HG02678 (cell line): ENCODE measurements at regions not wholly inside any gene's neighbourhood (a gene's known extent, or its start where the extent isn't known, plus 50 kb on each side); places are given as distances from the start of the nearest gene placed in this dataset.

Experiments used
- ATAC-seq: cut with Tn5 transposase; IDR thresholded peaks from one replicate; pipeline ENCODE4 v1.9.1; 2021; ENCODE audit warnings: mild to moderate bottlenecking, moderate library complexity; ENCODE audit not compliant: unreplicated experiment

GRCh38 chr2:225156853-225157451 lies 114.7 kb upstream of the DOCK10 start:
- no peak for ATAC-seq

DNA sequence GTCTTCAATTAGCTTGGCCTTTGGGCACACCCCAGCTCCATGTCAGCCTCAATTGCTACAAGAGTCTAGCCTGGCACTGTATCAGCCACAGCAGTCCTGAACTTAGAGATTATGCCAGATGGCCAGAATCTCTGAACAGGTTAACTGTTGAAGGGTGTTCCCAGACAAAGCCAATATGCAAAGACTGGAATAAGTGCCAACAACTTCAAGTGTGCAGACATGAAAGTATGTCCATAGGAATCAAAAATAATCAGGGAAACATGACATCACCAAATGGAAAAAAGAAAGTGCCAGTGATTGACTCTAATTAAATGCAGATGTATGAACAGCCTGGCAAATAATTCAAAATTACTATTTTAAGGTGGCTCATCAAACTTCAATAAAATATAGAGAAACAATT lies 98.5 kb upstream of the DOCK10 start:
- no peak for ATAC-seq

GRCh38 chr2:225137971-225138370 lies 95.7 kb upstream of the DOCK10 start:
- ATAC-seq = no peak

DNA sequence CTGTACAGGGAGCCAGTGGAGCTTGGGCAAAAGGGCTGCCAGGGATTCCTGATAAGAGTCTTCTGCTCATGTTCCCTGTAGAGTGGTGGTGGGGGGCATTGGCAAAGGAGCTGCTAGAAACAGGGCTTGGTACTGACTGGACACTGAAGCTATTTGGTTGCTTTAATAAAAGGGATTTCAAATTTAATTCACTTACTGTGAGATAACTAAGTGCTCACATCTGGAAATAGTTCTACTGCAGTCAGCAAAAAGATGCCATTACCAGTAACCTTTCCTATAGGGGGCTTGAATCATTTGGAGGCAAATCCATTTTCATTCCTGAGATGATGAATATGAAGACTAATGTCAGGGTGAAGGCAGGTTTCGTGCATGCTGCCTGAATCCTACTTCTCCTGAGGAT lies 94.3 kb upstream of the DOCK10 start:
- no peak for ATAC-seq

DNA sequence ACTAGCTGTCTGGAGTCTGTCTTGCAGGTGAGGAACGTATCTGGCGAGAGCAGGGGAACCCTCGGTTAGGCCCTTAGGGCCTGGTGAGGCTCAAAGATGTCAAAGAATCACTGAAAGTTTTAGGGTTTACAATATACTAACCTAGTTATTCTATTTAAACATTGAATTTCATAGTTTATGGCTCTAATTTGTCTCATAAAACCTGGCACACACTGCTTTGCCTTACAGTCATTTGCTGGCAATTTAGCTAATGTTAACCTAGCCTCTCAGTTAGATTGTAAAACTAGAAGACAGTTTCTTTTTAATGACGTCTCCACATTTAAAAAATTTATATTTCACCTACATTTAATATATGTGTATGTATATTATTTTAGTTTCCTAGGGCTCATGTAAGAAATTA lies 89.6 kb upstream of the DOCK10 start:
- no peak for ATAC-seq

DNA sequence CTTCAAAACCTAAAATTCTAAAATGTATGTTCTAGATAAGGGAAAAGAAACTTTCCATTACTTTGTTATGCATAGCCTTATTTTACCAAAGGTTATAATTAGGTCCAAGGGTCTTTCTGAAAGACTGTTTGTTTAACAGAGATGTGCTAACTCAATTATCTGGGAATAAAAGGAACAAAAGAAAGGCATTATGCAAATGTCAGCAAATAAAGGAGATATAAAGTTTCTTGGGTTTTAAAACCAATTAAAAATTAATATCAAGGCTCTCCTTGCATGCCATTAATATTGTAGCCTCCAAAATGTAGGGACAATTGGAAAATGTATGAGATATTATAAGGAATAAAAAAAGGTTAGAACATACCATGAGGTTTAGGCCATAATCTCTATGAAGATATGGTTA lies 87.8 kb upstream of the DOCK10 start:
- ATAC-seq = no peak

GRCh38 chr2:225124311-225125017 lies 82.2 kb upstream of the DOCK10 start:
- ATAC-seq = no peak

DNA sequence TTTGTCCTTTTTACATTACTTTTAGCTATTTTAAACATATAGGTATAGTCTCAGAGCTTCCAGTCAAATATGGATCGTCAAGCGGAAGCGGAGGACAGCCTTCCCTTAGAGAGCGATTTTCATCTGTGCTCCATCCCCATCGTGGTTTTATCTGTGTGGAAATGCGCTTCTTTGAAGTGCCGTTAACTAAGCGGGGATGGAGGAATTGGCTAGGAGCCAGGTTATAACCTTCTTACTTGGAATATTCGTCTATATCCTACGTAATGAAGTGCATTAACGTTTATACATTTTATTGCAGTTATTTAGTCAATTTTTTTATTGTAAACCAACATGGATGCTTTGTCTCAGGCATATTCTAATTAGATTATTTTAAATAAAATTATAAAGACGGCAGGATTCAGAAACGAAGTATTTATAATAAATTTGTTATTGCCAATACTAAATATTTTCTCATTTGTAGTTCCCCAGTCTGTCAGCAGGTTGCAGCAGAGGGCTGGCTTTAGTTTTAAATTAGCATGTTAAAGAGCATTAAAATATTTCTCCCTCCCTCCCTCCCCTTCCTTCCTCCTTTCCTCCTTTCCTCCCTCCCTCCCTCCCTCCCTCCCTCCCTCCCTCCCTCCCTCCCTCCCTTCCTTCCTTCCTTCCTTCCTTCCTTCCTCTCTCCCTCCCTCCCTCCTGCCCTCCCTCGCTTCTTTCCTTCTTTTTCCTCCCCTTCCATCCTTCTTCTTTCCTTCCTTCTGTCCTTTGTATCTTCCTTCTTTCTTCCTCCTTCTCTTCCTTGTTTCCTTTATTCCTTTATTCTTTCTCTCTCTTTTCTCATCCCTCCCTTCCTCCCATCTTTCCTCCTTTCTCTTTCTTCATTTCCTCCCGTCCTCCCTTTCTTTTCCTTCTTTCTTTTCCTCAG lies 80.6 kb upstream of the DOCK10 start:
- ATAC-seq = no peak

DNA sequence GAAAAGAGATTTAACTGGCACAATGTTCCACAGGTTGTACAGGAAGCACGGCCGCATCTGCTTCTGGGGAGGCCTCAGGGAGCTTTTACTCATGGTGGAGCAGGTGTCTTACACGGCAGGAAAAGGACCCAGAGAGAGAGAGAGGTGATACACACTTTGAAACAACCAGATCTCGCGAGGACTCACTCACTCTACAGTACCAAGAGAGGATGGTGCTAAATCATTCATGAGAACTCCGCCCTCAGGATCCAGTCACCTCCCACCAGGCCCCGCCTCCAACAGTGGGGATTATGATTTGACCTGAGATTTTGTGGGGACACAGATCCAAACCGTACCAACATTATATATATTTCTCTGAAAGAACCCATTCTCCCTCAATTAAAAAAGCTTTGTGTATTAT lies 79.7 kb upstream of the DOCK10 start:
- no peak for ATAC-seq

DNA sequence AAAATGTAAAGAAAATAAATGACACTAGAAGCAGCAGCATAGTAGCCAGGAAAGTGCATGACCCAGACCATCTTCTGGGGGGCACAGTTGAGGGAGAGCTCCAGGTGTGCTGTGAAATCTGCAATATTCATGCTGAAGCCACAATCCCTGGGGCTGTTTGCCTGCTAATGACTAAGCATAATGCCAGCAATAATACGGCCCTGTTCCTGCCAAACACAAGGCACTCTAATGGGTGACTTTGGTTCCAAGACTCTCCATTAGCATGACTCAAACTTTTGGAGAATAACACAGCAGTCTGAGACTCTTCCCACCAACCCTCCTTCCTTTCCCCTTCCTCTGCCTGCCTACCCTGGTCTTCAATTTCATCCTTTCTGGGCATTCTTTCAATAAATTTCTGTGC lies 77.9 kb upstream of the DOCK10 start:
- ATAC-seq = no peak

GRCh38 chr2:225117051-225117716 lies 74.9 kb upstream of the DOCK10 start:
- ATAC-seq = no peak

DNA sequence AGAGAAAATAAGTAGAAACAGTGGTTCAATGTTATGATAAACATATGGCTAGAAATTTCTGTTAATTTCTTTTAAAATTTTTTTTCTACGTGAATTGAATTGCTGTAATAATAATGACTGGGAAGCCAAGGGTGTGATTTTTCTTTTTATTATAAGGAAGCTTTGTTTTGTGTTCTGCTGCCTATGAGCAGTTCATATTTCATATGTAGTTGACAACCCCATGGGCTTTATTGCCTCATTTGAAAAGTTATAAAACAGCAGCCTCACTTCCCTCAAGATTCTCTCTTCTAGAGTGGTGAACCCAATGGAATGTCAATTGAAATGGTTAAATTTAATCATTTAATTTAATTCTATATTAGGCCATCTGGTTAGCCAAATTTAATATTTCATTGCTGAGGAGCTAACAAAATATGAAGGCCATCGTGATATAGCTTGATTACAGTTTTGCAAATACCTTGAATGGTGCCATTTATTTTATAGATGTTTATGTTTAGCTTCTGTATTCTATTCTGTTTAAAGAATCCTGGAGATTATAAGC lies 72.6 kb upstream of the DOCK10 start:
- ATAC-seq = no peak

DNA sequence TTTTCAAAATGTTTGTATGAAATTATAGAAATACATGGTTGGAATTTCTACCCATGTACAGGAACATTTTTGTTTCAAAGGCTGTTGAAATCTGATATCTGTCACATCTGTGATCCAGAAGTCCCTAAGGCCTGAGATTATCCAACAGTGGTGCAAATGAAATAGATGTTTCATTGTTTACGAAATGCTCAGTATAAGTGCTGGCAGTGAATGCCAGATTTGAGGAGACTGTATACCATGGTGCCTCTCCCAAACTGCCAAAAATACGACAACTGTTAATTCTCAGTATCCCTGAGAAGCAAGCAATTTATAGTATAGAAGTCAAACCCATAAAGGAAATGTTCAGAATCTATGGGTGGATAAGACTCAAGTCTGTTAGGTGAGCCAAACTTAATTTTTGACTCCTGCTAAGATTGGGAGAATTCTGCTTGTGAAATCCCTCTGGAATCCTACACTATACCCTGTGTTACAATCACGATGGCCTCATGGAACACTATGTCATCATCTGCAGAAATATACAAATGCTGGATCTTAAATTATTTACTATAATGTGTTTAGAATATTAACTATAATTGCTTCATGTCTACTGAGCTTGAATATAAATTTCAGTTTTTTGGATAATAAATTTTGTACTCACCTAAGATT lies 71.2 kb upstream of the DOCK10 start:
- ATAC-seq = no peak

DNA sequence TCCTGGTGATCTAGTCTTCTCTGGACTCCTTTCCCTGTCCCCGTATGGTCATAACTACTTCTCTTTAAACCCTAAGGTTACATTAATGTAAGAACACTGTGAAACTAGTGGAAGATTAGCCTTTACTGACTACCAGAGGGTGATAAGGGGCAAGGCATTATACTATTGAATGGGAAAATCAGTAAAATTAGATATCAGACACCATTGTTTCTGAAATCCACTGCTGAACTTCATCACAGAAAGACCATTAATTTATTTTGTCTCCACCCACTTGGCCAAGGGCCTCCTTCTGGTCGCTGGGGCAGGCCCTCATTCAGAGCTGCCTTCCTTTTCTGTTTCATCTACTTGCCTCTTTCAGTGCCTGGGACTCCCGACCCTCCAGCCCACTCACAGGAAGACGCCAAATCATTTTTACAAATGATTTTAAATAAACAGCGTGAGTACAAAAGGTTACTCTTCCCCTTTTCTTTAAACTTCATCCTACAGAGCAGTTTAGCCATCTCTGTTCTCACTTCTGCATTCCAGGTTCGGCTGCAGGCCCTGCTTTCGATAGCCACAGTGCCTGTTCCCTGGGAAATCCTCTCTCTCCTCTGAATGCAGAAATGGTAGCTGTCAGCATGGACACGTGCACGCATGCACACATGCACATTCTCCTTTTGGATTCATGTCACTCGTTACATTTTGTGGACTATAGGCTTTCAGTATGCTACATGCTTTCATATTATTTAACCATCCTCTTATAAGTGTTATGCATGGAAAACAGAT lies 70.3 kb upstream of the DOCK10 start:
- ATAC-seq = peak; percentile 60

GRCh38 chr2:225108805-225109204 lies 66.5 kb upstream of the DOCK10 start:
- no peak for ATAC-seq

DNA sequence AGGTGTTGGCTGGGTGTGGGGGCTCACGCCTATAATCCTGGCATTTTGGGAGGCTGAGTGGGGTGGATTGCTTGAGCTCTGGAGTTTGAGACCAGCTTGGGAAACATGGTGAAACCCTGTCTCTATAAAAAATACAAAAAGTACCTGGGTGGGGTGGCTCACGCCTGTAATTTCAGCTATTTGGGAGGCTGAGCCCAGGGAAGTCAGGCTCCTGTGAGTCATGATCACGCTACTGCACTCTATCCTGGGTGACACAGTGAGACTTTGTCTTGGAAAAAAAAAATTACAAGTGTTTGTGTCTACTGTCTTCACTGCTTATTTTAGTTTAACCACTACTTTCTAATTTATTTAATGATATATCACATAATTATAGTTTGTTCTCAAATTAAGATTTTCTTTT lies 62.7 kb upstream of the DOCK10 start:
- no peak for ATAC-seq

- ATAC-seq = no peak
These were observed 62.1 kb upstream of the DOCK10 start for GRCh38 chr2:225104321-225104720.

DNA sequence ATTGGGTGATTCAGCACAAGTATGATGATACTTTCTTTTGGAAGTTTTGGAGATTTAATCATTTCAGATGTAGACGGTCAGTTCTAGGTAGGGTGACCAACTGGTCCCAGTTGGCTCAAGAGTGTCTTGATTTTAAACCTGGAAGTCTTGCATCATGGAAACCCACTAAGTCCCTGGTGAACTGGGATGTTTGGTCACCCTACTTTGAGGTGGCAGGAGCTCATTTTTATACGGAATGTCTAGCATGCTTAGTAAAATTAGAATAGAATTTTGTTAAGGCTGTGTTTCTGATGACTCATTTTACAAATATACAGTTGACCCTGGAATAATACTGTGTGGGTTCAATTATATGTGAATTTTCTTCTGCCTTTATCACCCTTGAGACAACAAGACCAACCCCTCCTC lies 61.5 kb upstream of the DOCK10 start:
- ATAC-seq = no peak

DNA sequence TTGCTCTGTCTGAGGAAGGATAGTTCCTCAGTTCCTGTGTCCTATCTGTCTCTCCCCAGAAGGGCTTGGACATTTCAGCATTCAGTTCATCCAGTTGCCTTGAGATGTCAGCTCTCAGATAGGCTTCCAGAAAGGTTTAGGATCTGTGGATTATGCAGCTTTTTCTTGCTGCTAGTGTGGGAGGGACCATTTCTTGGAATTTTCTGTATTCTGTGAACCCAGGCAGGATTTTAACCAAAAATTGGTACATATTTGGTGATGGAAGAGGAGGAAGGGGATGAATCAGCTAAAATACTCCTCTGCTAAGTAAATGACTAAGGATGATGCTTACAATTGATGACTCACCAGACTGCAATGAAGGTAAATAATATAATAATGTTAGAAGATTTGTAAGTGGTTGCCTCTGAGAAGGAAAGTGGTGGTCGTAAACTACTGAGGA lies 58.6 kb upstream of the DOCK10 start:
- ATAC-seq = no peak

DNA sequence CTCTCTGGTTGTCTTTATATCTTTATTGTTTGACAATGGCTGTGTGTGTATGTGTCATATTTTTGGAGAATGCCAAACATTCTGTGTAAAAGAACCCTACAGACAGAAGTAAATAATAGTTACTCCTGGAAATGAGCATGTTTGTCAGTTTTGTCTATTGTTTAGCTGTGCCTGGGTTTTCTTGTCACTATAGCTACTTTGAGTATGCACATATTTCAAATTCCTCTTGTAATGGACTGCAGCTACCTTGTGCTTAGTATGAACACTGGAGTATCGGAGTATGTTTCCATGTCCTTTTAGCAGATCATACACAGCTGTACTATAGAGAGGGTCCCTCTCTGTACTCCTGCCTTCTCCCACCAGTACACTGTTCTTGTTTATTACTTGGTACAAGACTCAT lies 58.0 kb upstream of the DOCK10 start:
- ATAC-seq = no peak
